KG1 (cell line): ENCODE measurements at regions not wholly inside any gene's neighbourhood (a gene's known extent, or its start where the extent isn't known, plus 50 kb on each side); places are given as distances from the start of the nearest gene placed in this dataset.
"Not testable (repeated sequence)": the region's sequence is repeated elsewhere in the genome, so short reads cannot be mapped to it uniquely, and the experiment has no call there.

Experiments used
- DNase-seq: peaks from one replicate; lab custom pipeline; 2025; lab: John Stamatoyannopoulos, UW

- no peak for DNase-seq
Observed at GRCh38 chrX:13420545-13421183, 100.8 kb upstream of the ATXN3L start.

GRCh38 chrX:13419918-13420317 lies 100.1 kb upstream of the ATXN3L start:
- no peak for DNase-seq

- DNase-seq = no peak
Observed at GRCh38 chrX:13419276-13419675, 99.4 kb upstream of the ATXN3L start.

- DNase-seq = no peak
Observed at GRCh38 chrX:13418126-13419097, 98.6 kb upstream of the ATXN3L start.

- DNase-seq = no peak
Observed at GRCh38 chrX:13415509-13415908, 95.7 kb upstream of the ATXN3L start.

- DNase-seq = no peak
Observed at GRCh38 chrX:13414006-13414647, 94.3 kb upstream of the ATXN3L start.

GRCh38 chrX:13412208-13412600 lies 92.4 kb upstream of the ATXN3L start:
- no peak for DNase-seq

GRCh38 chrX:13411496-13412207 lies 91.8 kb upstream of the ATXN3L start:
- no peak for DNase-seq

GRCh38 chrX:13408599-13408998 lies 88.7 kb upstream of the ATXN3L start:
- not testable (repeated sequence) for DNase-seq

- DNase-seq = not testable (repeated sequence)
Observed at GRCh38 chrX:13404777-13405176, 84.9 kb upstream of the ATXN3L start.

- no peak for DNase-seq
Observed at GRCh38 chrX:13404364-13404763, 84.5 kb upstream of the ATXN3L start.

GRCh38 chrX:13401724-13402123 lies 81.9 kb upstream of the ATXN3L start:
- DNase-seq = no peak

- DNase-seq = no peak
Observed at GRCh38 chrX:13398839-13399238, 79.0 kb upstream of the ATXN3L start.

- DNase-seq = no peak
Observed at GRCh38 chrX:13397878-13398818, 78.3 kb upstream of the ATXN3L start.

GRCh38 chrX:13396924-13397323 lies 77.1 kb upstream of the ATXN3L start:
- DNase-seq = no peak

- no peak for DNase-seq
Observed at GRCh38 chrX:13389501-13389900, 69.6 kb upstream of the ATXN3L start.

- DNase-seq = no peak
Observed at GRCh38 chrX:13387666-13388494, 68.0 kb upstream of the ATXN3L start.

GRCh38 chrX:13386636-13387035 lies 66.8 kb upstream of the ATXN3L start:
- no peak for DNase-seq

- no peak for DNase-seq
Observed at GRCh38 chrX:13386092-13386491, 66.2 kb upstream of the ATXN3L start.

- no peak for DNase-seq
Observed at GRCh38 chrX:13383907-13384306, 64.1 kb upstream of the ATXN3L start.
